ENCODE measurements at regions not wholly inside any gene's neighbourhood (a gene's known extent, or its start where the extent isn't known, plus 50 kb on each side); places are given as distances from the start of the nearest gene placed in this dataset.
"Not testable (repeated sequence)": the region's sequence is repeated elsewhere in the genome, so short reads cannot be mapped to it uniquely, and the experiment has no call there.

DNA sequence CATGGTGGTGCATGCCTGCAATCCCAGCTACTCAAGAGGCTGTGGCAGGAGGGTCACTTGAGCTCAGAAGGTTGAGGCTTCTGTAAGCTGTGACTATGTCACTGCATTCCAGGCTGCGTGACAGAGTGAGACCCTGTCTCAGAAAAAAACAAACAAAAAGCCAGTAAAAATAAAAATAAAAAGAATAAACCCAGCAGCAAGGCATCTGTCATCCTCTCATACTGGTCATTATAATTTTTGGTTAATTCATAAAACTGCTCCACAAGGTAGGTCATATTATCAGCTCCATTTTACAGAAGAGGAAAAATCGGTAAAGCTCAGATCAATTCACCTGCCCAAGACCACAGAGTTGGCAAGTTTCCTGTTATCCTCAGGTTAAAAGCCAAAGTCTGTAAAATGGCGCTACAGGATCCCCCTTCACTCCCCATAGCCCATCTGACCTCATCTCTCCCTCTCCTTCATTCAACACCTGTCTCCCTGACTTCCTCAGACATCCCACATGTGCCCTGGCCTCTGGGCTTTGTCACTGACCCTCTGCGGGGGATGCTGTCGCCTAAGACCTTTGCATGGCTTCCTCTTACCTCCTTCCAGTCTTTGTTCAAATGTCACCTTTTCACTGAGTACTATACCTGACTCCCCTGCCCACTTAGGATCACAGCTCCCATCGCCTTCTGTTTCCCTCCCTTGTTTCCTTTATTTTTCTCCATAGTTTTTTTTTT is 213.2 kb upstream of the ZNF217 start:
- Mint-ChIP-seq H3K4me1 (peaks cover 0 to 7% (median 4%) of the 10 kb centered on the region in 7 donors), H3K27ac (peak overlapping the region in 2 of 9 donors; percentile 42 to 43), H3K36me3 (no peaks in the 10 kb centered on the region), H3K27me3 (no peaks in the 10 kb centered on the region), H3K9me3 (no peaks in the 10 kb centered on the region), H3K4me3 (no peak overlapping the region)
- Histone ChIP-seq H3K9me3 (ENCODE audit: control insufficient read depth in 2 of 3, low read length in 3 of 3) (no peaks in the 10 kb centered on the region), H3K27me3 (ENCODE audit: control insufficient read depth in 2 of 2, insufficient read depth in 2 of 2, low read length in 2 of 2) (no peaks in the 10 kb centered on the region), H3K4me1 (ENCODE audit: control insufficient read depth in 2 of 2, insufficient read depth in 2 of 2, low read length in 2 of 2) (no peaks in the 10 kb centered on the region), H3K27ac (ENCODE audit: low read depth, low read length) (no peak overlapping the region), H3K36me3 (ENCODE audit: control insufficient read depth in 2 of 3, insufficient read depth in 3 of 3, low read length in 3 of 3) (no peaks in the 10 kb centered on the region), H3K4me3 (ENCODE audit: low read length) (no peak overlapping the region)
- ATAC-seq, result no peak
- ChIA-PET POLR2A (interaction anchor here (1.3 kb wide), 1 partner anchor 10 kb away, joined by 3 read pairs; no protein-coding TSS in a partner anchor), CTCF (interaction anchor here (0.6 kb wide), 2 partner anchors 21 to 245 kb away, joined by 3 read pairs; no protein-coding TSS in a partner anchor)
- intact Hi-C loops (cut with micrococcal nuclease), result no loop called here
- DNase-seq, result no peak

DNA sequence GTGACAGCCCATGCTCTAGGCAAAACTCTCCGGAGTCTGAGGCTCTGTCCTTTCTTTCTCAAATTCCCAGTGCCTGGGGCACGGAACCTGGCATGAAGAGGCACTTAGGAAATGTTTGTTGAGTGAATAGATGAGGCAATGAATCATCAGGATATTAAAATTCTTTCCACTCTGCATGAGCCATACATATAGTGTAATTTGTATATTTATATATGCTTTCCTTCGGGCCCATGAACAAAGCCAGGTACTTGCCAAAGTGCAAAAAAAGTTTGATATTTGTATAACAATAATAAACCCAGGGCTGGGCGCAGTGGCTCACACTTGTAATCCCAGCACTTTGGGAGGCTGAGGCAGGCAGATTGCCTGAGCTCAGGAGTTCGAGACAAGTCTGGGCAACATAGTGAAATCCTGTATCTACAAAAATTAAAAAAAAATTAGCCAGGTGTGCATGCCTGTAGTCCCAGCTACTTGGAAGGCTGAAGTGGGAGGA is 212.3 kb upstream of the ZNF217 start:
- H3K27ac Mint-ChIP-seq, result no peak overlapping the region
- peaks cover 0 to 7% (median 4%) of the 10 kb centered on the region in 7 donors for H3K4me1 Mint-ChIP-seq
- H3K36me3 Mint-ChIP-seq, result no peaks in the 10 kb centered on the region
- no peak overlapping the region for H3K4me3 ChIP-seq (ENCODE audit: low read length)
- intact Hi-C loops (cut with micrococcal nuclease), result no loop called here
- H3K27me3 Mint-ChIP-seq, result no peaks in the 10 kb centered on the region
- H3K27ac ChIP-seq (ENCODE audit: low read depth, low read length), result no peak overlapping the region
- no peak overlapping the region for H3K4me3 Mint-ChIP-seq
- no peaks in the 10 kb centered on the region for H3K9me3 Mint-ChIP-seq
- H3K4me1 ChIP-seq (ENCODE audit: control insufficient read depth in 2 of 2, insufficient read depth in 2 of 2, low read length in 2 of 2), result no peaks in the 10 kb centered on the region
- ChIA-PET CTCF (no interaction called here), POLR2A (interaction anchor here (0.6 to 1.3 kb wide), 2 partner anchors 10 to 231 kb away, joined by 3 read pairs; no protein-coding TSS in a partner anchor)
- ATAC-seq (no peak), DNase-seq (no peak)
- H3K36me3 ChIP-seq (ENCODE audit: control insufficient read depth in 2 of 3, insufficient read depth in 3 of 3, low read length in 3 of 3), result no peaks in the 10 kb centered on the region
- H3K27me3 ChIP-seq (ENCODE audit: control insufficient read depth in 2 of 2, insufficient read depth in 2 of 2, low read length in 2 of 2), result no peaks in the 10 kb centered on the region
- no peaks in the 10 kb centered on the region for H3K9me3 ChIP-seq (ENCODE audit: control insufficient read depth in 2 of 3, low read length in 3 of 3)

DNA sequence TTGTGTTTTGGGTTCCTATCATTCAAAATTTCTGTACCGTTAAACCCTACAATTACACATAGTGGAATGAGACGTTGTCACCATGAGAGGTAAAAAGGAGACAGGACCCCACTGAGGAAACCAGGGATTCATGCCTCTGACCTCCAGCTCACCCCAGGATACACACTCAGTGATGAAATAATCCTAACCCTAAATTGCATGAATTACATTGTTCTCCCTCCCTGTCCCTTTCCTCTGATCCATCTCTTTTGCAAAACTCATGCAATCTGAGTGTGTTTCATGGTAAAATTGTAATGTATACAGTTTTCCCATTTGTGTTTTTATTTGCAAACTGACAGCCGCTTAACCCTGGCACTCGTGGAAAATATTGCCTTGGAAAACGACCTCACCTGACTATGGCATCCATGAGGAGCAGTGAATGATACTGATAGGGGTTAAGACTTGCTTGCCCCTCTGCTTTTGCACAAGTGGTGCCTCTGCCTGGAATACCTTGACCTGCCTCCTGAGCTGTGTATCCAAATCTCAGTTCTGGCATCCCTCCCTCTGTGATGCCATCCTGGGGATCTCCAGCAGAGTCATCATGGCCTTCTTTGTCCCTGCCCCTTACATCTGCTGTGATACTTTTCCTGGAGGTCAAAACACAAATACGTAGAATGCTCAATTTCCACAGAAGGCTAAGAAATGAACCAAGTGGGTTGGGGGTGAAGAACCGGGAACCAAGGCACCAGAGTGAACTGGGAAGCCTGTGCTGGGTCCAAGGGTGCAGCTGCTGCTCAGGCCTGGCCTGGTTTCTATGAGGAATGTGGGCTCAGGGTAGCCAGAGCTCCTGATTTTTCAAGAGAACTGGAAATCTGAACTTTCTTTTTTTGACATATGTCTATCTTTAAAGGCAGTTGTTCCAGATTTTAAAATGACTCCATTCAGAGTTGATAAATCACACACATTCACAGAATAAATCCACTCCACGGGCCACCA is 211.6 kb upstream of the ZNF217 start:
- no peaks in the 10 kb centered on the region for H3K36me3 ChIP-seq (ENCODE audit: control insufficient read depth in 2 of 3, insufficient read depth in 3 of 3, low read length in 3 of 3)
- no peaks in the 10 kb centered on the region for H3K9me3 Mint-ChIP-seq
- H3K27me3 Mint-ChIP-seq, result no peaks in the 10 kb centered on the region
- intact Hi-C loops (cut with micrococcal nuclease), result no loop called here
- no peak overlapping the region for H3K27ac ChIP-seq (ENCODE audit: low read depth, low read length)
- DNase-seq (no peak), ATAC-seq (no peak)
- ChIA-PET POLR2A (interaction anchor here (0.6 kb wide), 1 partner anchor 232 kb away, joined by 3 read pairs; no protein-coding TSS in a partner anchor), CTCF (no interaction called here)
- H3K4me1 ChIP-seq (ENCODE audit: control insufficient read depth in 2 of 2, insufficient read depth in 2 of 2, low read length in 2 of 2), result no peaks in the 10 kb centered on the region
- no peaks in the 10 kb centered on the region for H3K27me3 ChIP-seq (ENCODE audit: control insufficient read depth in 2 of 2, insufficient read depth in 2 of 2, low read length in 2 of 2)
- H3K4me3 ChIP-seq (ENCODE audit: low read length), result no peak overlapping the region
- H3K9me3 ChIP-seq (ENCODE audit: control insufficient read depth in 2 of 3, low read length in 3 of 3), result no peaks in the 10 kb centered on the region
- no peak overlapping the region for H3K27ac Mint-ChIP-seq
- no peak overlapping the region for H3K4me3 Mint-ChIP-seq
- H3K36me3 Mint-ChIP-seq, result no peaks in the 10 kb centered on the region
- peaks cover 0 to 7% (median 4%) of the 10 kb centered on the region in 7 donors for H3K4me1 Mint-ChIP-seq

- H3K4me3 Mint-ChIP-seq; H3K27ac ChIP-seq (ENCODE audit: low read depth, low read length); H3K27me3 Mint-ChIP-seq; H3K9me3 ChIP-seq (ENCODE audit: control insufficient read depth in 2 of 3, low read length in 3 of 3); H3K4me3 ChIP-seq (ENCODE audit: low read length); H3K4me1 ChIP-seq (ENCODE audit: control insufficient read depth in 2 of 2, insufficient read depth in 2 of 2, low read length in 2 of 2); CTCF ChIA-PET; H3K9me3 Mint-ChIP-seq; DNase-seq; ATAC-seq; H3K36me3 ChIP-seq (ENCODE audit: control insufficient read depth in 2 of 3, insufficient read depth in 3 of 3, low read length in 3 of 3); H3K4me1 Mint-ChIP-seq; H3K27ac Mint-ChIP-seq; intact Hi-C loops (cut with micrococcal nuclease); H3K36me3 Mint-ChIP-seq; H3K27me3 ChIP-seq (ENCODE audit: control insufficient read depth in 2 of 2, insufficient read depth in 2 of 2, low read length in 2 of 2): not testable (repeated sequence)
- POLR2A ChIA-PET, result interaction anchor here (0.7 kb wide), 1 partner anchor 119 kb away, joined by 3 read pairs; no protein-coding TSS in a partner anchor
Observed at GRCh38 chr20:53804308-53804707, 210.7 kb upstream of the ZNF217 start.

GRCh38 chr20:53803492-53804155 is 210.0 kb upstream of the ZNF217 start:
- no peaks in the 10 kb centered on the region for H3K27me3 ChIP-seq (ENCODE audit: control insufficient read depth in 2 of 2, insufficient read depth in 2 of 2, low read length in 2 of 2)
- ChIA-PET CTCF (no interaction called here), POLR2A (no interaction called here)
- Mint-ChIP-seq H3K9me3 (no peaks in the 10 kb centered on the region), H3K36me3 (no peaks in the 10 kb centered on the region), H3K4me1 (peaks cover 0 to 7% (median 4%) of the 10 kb centered on the region in 7 donors), H3K4me3 (no peak overlapping the region), H3K27ac (no peak overlapping the region), H3K27me3 (no peaks in the 10 kb centered on the region)
- H3K4me3 ChIP-seq (ENCODE audit: low read length), result no peak overlapping the region
- ATAC-seq (no peak), DNase-seq (no peak)
- H3K4me1 ChIP-seq (ENCODE audit: control insufficient read depth in 2 of 2, insufficient read depth in 2 of 2, low read length in 2 of 2), result no peaks in the 10 kb centered on the region
- intact Hi-C loops (cut with micrococcal nuclease), result no loop called here
- no peak overlapping the region for H3K27ac ChIP-seq (ENCODE audit: low read depth, low read length)
- H3K36me3 ChIP-seq (ENCODE audit: control insufficient read depth in 2 of 3, insufficient read depth in 3 of 3, low read length in 3 of 3), result no peaks in the 10 kb centered on the region
- no peaks in the 10 kb centered on the region for H3K9me3 ChIP-seq (ENCODE audit: control insufficient read depth in 2 of 3, low read length in 3 of 3)

GRCh38 chr20:53801609-53802370 is 208.2 kb upstream of the ZNF217 start:
- H3K27me3 Mint-ChIP-seq, result no peaks in the 10 kb centered on the region
- Histone ChIP-seq H3K4me1 (ENCODE audit: control insufficient read depth in 2 of 2, insufficient read depth in 2 of 2, low read length in 2 of 2) (no peaks in the 10 kb centered on the region), H3K36me3 (ENCODE audit: control insufficient read depth in 2 of 3, insufficient read depth in 3 of 3, low read length in 3 of 3) (no peaks in the 10 kb centered on the region), H3K9me3 (ENCODE audit: control insufficient read depth in 2 of 3, low read length in 3 of 3) (no peaks in the 10 kb centered on the region), H3K4me3 (ENCODE audit: low read length) (no peak overlapping the region), H3K27me3 (ENCODE audit: control insufficient read depth in 2 of 2, insufficient read depth in 2 of 2, low read length in 2 of 2) (no peaks in the 10 kb centered on the region), H3K27ac (ENCODE audit: low read depth, low read length) (no peak overlapping the region)
- H3K4me1 Mint-ChIP-seq, result peaks cover 0 to under 1% (median 0%) of the 10 kb centered on the region in 7 donors
- intact Hi-C loops (cut with micrococcal nuclease), result no loop called here
- ChIA-PET POLR2A (no interaction called here), CTCF (no interaction called here)
- H3K27ac Mint-ChIP-seq, result no peak overlapping the region
- no peak for ATAC-seq
- peak in 1 of 9 donors; percentile 1 for DNase-seq
- no peaks in the 10 kb centered on the region for H3K36me3 Mint-ChIP-seq
- H3K9me3 Mint-ChIP-seq, result peaks cover 0 to 2% (median 0%) of the 10 kb centered on the region in 11 donors
- H3K4me3 Mint-ChIP-seq, result no peak overlapping the region
